ENCODE measurements at regions not wholly inside any gene's neighbourhood (a gene's known extent, or its start where the extent isn't known, plus 50 kb on each side); places are given as distances from the start of the nearest gene placed in this dataset.
"Not testable (repeated sequence)": the region's sequence is repeated elsewhere in the genome, so short reads cannot be mapped to it uniquely, and the experiment has no call there.

DNA sequence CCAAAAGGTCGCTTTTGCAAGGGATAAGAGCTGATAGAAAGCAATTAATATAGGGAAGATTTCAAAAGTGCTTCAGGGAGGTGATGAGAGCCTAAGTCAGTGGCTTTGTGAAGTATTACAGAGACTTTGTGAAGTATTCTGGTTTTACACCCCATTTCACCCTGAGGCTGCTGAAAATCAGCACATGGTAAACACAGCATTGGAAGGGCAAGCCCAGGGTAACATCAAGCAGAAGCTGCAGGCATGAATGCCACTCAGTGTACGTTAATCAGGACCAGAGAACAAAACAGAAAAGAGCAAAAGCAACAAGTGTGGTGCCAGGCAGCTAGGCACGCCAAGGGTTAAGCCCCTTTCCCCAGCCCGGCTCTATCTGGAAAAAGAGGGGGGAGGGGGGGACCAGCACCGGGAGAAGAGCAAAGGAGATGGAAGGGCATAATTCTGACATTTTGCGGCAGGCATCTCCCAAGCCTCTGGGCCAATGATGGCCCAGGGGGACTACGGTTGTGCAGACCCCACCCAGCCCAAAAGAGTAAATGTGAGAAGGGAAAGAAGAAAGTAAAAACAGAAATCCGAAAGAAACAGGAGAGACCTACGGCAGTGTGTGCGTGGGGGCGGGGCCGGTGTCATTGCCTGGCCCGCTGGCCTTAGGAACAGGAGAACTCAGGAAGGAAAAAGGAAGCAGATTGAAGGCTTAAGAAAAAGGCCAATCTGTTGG, 58.9 kb downstream of the DHRS2 start:
- no peak for DNase-seq (ENCODE audit: low read depth)

GRCh38 chr14:23695664-23695999, 59.5 kb downstream of the DHRS2 start:
- DNase-seq (ENCODE audit: low read depth): no peak

GRCh38 chr14:23696701-23697239, 60.6 kb downstream of the DHRS2 start:
- no peak for DNase-seq (ENCODE audit: low read depth)

DNA sequence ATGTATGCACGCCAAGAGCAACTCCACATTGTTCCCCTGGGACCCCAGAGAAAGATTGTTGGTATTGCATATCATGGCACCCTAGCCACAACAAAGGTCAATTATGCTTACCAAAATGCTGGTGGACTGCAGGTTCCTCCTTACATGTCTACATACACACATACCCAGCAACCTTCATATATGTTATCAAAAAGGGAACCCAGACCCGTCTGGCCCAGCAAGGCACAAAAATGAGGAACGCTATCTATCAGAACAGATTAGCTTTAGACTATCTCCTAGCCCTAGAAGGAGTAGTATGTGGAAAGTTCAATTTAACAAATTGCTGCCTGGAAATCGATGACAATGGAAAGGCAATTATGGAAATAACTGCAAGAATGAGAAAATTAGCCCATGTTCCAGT, 61.5 kb downstream of the DHRS2 start:
- DNase-seq (ENCODE audit: low read depth): no peak

DNA sequence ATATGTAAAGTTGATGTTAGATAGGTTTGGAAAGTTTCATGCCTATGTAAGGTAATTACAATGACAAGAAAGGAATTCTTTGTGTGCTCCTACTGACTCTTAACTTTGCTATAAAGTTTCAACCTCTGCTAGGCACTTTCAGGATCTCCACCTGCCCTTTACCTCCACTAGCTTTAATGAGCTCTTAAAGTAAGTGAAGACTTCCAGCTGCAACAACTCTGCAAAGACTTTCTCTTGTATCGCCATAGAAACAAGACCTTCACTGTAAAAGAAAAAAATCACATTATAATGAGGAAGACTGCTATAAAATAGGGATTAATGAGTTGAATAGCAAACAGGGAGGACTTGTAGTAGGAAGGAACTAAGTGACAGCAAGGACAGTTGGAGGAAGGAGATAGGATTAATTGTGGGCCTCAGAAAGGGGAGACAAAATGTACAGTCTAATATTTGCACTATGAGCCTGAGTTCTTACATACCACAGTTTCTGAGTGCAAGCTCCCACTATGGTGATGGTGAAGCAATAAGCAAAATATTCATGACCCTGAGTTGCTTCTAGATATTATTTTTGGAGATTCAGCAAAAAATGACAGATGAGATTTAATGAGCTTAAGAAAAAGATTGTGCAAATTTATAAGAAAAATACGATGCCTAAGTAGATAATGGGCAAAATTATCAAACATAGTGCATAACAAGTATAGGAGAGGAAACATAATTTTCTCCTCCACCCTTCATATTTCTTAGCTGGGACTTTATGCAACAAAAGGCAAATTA, 66.7 kb downstream of the DHRS2 start:
- DNase-seq (ENCODE audit: low read depth): no peak

DNA sequence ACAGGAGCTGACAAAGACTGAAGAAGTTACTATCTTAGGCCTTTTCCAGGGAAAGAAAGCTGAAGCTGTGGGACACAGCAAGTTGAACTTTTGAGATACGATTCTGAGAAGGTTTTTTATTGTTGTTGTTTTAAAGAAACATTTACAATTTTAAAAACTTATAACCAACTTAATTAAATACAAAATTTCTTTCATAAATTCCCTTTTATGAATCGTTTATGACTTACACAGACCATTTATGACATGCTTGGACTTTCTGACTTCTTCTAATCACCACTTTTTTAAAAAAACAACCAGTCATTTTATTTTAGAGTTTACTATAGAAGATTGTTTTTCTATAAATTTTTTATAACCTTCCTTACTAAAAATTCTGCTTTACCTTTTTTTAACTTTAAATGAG, 68.7 kb downstream of the DHRS2 start:
- DNase-seq (ENCODE audit: low read depth): peak; percentile 9

GRCh38 chr14:23707415-23707814, 71.3 kb downstream of the DHRS2 start:
- no peak for DNase-seq (ENCODE audit: low read depth)

DNA sequence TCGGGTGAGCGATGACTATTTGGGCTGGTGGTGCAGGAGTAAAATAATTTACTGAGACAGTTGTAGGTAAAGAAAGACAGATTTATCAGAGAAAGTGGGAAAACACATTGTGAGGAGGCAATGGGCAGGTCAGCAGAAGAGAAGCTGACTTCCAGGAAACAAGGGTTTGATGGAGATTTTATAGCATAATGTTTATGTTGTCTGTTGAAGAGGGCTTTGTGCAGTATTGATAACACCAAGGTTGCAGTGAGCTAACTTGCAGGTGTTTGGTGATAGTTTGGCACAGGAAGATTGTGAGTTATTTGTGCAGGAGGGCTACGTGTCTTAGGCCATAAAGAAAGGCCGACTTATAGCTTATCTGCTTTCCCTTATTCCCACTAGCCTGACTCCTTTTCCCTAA, 72.2 kb downstream of the DHRS2 start:
- no peak for DNase-seq (ENCODE audit: low read depth)

DNA sequence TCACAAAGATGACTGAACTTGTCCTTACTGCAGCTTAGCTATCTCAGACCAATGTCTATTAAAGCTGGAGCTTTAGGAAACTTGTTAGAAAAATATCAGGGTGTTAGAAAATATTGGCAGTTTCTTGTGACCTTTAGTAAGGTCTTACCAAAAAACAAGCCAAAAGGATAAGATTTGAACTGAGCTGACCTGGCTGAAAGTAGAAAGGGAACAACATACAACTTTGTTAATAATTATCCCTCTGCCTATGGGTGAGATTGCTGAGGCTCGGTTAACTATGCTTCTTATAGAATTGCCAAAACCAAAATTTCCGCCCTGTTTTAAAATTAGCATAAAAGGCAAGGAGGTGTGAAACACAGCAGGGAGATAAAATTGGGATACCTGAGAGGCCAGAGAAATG, 73.8 kb downstream of the DHRS2 start:
- DNase-seq (ENCODE audit: low read depth): no peak

DNA sequence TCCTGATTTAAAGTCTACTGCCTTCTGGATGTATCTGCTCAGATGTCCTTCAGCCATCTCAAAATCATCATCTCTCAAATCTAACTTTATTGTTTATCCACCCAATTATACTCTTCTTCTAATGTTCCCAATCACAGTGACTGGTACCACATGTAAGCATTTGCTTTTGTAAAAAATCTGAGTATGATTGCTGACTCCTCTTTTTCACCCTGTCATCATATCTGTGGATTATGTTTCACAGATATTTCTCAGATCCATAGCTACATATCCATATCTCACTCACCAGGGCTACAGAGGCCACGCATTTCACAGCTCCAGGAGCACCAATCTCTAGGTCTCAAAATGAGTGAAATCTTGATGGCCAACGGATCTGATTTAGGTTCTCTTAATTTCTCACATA, 76.1 kb downstream of the DHRS2 start:
- no peak for DNase-seq (ENCODE audit: low read depth)

- no peak for DNase-seq (ENCODE audit: low read depth)
Measured at GRCh38 chr14:23719225-23719985, 83.2 kb downstream of the DHRS2 start.

DNA sequence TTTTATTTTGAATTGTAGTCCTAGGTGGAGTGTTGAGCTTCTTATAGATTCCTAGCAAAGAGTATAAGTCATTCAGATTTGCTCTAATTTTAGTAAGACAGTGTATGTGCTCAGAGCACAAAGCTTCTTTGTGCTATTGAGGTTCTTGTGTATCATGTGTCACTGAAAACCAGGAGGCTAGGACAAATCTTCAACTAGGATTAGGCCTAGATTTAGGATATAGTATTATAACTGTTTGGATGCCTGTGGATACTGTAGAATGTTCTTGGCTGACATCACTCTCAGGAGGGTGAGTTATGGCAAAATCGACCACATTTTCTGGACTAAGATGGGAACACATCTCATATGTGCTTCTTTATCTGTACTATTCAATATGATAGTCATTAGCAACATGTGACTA, 86.5 kb downstream of the DHRS2 start:
- DNase-seq (ENCODE audit: low read depth): no peak

GRCh38 chr14:23723911-23724310, 87.7 kb downstream of the DHRS2 start:
- DNase-seq (ENCODE audit: low read depth): no peak

DNA sequence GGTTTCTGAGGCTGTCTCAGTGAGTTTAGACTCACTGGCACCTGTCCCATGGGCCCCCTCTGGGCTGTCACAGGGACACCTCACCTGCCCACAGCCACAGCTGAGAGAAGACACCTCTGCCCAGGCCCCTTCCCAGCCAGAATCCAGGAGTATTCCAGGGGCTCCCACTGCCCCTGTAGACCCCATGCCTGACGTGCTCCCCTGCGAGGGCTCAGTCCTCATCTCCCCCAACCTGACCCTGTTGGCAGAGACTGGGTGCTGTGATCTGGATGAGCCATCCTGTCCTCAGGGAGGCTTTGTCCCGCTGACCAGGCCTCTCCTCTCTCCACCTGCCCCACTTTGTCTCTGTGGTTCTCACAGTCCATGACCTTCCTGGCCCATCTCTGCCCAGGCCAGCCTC, 89.4 kb downstream of the DHRS2 start:
- DNase-seq (ENCODE audit: low read depth): no peak

DNA sequence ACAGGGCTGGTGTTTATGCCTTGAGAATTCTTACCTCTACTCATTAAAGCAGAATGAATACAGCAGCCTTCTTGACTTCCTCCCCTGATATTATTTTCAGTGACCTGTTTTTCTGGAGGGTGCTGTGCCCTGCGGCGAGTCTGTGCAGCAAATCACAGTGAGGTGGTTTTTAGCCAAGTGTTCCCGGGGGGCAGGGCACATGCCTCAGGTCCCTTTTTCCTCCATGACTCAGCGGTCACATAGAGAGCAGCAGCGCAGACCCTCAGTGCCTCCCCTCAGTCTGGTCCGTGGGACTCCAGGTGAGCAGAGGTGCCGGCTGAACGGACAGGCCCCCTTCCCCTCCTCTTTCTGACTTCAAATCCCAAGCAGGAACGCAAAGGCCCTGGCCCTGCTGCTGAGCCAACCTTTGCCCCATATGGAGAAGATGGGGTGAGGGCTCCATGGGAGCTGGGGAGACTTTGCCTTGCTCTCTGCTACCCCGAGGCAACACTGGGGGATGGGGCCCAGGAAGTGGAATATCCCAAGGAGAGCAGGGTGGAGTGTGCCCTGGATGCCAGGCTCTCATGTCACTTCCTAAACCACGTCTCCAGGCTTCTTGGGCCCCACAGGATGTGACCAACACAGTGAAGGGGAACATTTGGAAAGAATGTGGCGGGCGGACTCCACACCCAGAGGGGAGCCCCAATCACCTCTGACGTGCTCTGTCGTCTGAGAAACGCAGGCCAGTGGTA, 90.0 kb downstream of the DHRS2 start:
- peak; percentile 6 for DNase-seq (ENCODE audit: low read depth)

GRCh38 chr14:23727566-23728335, 91.6 kb downstream of the DHRS2 start:
- DNase-seq (ENCODE audit: low read depth): peak; percentile 44

GRCh38 chr14:23728791-23729190, 92.6 kb downstream of the DHRS2 start:
- no peak for DNase-seq (ENCODE audit: low read depth)

DNA sequence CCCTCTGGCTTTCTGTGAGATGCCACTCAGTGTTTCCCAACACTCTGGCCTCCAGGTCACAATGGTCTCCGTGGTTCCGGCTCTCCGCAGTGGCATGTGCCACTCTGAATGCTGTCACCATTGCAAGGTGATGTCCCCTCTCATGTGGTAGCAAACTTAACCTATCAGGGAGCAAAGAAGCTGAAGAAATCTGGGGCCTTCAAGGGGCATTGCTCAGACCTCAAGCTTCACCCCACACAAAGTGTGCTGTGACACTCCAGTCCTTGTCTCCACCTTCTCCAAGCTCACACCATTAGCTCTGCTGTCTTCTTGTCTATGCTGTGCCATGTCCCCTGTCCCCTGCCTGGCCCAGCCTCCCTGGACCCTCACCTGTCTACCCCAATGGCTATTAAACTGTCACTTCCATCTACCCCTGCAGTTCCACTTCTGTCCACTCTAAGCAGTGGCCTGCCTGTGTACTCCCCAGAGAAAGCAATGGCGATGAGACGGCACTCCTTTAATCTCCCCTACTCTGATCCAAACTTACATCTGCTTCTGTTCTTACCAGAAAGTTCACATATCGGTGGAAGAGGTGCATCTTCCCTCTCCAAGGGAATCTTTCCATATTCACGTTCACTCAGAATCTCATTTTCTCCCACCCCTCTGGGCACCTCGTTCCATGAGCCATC, 93.7 kb downstream of the DHRS2 start:
- DNase-seq (ENCODE audit: low read depth): no peak

- no peak for DNase-seq (ENCODE audit: low read depth)
Measured at GRCh38 chr14:23735394-23735793, 99.2 kb downstream of the DHRS2 start.

DNA sequence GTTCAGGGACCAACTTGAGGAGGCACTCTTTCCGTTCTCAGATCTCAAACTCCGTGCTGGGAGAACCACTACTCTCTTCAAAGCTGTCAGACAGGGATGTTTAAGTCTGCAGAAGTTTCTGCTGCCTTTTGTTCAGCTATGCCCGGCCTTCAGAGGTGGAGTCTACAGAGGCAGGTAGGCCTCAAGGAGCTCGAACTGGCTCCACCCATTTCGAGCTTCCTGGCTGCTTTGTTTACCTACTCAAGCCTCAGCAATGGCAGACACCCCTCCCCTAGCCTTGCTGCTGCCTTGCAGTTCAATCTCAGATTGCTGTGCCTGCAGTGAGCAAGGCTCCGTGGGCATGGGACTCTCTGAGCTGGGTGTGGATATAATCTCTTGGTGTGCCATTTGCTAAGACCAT, 108.2 kb downstream of the DHRS2 start:
- not testable (repeated sequence) for DNase-seq (ENCODE audit: low read depth)

DNA sequence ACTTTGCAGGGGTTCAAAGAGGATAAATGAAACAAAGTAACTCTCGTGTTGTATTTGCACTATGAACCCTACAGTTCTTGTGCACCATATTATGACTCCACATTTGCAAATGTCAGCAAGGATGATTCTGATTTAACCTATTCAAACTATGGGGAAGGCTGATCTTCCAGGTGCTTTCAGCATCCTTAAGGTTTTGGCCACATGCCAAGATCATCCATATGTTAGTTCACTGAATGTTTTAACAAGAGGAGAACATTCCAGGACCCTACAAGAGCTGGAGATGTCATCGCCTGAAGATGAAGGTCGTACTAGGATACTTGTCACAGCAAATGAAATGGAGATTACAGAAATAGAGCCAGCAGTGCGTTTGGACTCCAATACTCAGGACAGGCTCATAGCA, 114.2 kb downstream of the DHRS2 start:
- no peak for DNase-seq (ENCODE audit: low read depth)

Data from RPMI7951 (cell line).